GM18505 (cell line): ENCODE measurements at regions not wholly inside any gene's neighbourhood (a gene's known extent, or its start where the extent isn't known, plus 50 kb on each side); places are given as distances from the start of the nearest gene placed in this dataset.

Source experiments
- ATAC-seq: cut with Tn5 transposase; IDR thresholded peaks from one replicate; pipeline ENCODE4 v1.9.1; 2021; ENCODE audit not compliant: unreplicated experiment
- POLR2A ChIP-seq: IDR thresholded peaks from 4 replicates; pipeline ENCODE4 v1.6.1; 2011; ENCODE audit warnings: borderline replicate concordance; ENCODE audit not compliant: insufficient read depth, insufficient read length; ENCODE audit errors: extremely low read depth

DNA sequence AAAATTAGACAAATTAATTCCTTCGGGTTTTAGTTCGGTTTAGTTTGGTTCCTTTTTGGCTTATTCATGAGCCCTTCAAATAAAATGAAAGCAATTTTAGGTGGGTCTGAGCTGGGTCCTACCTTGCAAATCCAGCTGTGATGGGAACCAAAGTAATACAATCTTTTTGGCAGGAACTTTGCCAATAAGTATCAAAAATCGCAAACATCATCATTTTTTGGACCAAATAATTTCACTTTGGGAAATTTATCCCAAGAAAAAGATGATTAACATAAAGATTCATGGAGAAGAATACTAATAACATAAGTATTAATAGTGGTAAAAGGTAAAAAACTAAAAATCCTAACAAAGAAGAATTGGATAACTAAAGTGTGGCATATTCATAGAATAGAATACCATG, 67.8 kb upstream of the MYOCD start:
- ATAC-seq = no peak
- no peak for TF ChIP-seq POLR2A

DNA sequence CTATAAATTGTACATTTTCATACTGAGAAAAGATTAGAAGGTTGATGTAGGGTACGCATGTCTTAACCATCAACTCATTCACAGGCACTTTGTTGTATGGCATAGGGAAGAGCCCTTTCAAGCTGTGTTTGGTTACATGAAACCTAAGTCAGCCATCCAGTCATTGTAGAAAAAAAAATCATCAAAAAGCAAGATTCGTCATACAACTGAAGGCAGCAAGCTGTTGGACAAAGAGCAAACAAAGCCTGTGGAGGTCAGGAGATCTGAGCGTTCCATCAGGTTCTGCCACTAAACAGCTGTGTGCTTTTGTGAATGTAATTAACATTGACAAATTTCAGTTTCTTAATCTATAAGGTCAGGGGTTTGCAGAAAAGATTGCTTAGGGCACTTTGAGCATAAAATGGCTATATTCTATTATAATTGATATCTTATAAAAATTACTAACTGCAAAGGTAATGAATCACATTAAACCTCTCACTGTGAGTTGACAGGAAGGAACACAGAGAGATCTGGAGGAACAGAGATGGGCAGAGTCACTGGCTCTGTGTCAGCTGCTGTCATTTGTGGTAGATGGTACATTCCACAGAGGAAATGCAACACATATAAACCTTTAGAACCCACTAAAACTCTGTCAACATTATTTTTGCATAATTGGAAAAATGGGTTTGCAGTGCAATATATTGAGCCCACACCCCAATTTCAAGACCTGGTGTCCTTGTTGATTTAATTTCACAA, 66.3 kb upstream of the MYOCD start:
- no peak for TF ChIP-seq POLR2A
- ATAC-seq = no peak

DNA sequence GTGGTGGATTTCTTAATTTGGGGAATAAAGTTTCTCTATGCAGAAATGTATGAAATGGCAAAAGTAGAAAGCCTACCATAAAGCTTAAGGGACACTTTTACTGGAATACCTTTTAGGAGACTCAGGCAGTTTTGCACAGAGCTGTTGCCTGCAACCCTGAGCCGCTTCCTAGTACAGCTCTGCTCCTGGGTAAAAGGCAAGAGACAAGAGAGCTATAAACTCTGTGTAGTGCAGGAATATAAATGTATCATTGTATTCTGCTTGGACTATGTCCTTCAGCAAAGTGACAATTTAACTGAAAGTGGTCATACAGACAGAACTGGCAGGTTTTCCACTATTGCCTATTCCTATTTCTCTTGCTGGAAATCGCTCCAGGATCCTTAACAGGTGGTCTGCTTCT, 65.3 kb upstream of the MYOCD start:
- ATAC-seq = no peak
- TF ChIP-seq POLR2A = no peak

DNA sequence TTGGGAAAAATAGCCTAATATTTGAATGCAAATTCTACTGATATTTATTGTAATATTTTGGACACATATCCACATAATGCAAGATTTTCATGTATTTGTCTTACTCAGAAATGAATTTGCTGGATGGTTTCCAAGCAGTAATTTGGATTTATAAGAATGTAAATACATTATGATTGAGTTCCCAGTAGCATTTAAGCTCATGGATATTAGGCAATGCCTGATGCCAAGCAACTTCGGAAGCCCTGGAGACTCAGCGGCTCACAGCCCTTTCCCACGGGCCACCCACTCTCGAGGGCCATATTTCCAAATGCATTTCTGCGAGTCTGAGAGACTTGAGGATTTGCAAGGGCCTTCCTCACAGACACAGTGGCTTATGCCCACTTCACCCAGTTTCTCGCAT, 62.1 kb upstream of the MYOCD start:
- no peak for ATAC-seq
- no peak for TF ChIP-seq POLR2A

DNA sequence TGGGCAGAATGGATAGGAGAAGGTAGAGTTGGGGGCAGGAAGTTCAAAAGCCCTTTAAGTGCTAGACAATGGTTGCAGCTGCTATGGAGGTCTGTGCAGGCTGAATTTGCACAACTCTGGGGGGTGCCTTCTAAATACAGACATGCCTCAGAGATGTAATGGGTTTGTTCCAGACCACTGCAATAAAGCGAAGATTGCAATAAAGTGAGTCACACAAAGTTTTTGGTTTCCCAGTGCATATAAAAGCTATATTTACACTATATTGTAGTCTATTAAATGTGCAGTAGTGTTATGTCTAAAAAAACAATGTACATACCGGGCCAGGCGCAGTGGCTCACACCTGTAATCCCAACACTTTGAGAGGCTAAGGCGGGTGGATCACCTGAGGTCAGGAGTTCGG, 60.5 kb upstream of the MYOCD start:
- TF ChIP-seq POLR2A = no peak
- no peak for ATAC-seq

DNA sequence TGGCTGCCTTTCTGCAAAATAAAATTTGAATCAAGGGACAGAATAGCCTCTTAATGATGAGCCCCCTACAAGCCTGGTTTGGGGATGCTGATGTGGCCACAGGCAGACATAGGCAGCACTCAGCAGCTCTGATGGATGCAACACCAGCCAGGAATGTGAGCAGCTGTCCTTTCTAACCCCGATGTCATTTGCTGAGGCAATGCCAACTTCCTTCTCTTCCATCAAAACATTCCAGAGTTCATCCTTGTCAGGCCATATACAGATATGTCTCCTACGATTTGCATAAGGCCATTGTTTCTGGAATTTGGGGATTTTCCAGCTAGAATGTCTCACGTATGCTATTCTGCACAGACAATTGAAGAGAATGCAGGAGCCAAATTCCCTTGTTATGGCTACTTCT, 52.1 kb upstream of the MYOCD start:
- no peak for ATAC-seq

More for the DNA sequence above, 52.1 kb upstream of the MYOCD start:
- TF ChIP-seq POLR2A = no peak
